ENCODE measurements at regions not wholly inside any gene's neighbourhood (a gene's known extent, or its start where the extent isn't known, plus 50 kb on each side); places are given as distances from the start of the nearest gene placed in this dataset.

DNA sequence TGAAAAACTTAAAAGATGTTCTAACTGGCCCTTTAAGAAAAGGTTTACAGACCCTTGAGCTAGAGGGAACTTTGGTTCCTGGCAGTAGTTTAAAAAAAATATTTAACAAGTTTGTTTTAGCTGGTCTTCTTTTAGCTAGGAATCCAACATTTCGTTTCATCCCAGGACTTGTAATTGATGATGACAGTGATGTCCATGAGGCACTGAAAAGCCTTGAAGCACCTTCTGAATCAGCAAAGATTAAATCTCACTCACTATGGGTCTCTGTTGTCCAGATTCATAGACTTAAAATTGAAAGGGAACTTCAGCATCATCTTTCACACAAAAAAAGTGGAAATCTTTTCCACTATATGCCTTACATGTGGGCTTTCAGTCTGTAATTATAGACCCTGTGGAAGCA lies 102.9 kb upstream of the ETAA1 start:
- Histone ChIP-seq H4K5ac (ENCODE audit: low read depth, low read length) (no peak overlapping the region), H3K56ac (ENCODE audit: extremely low read depth, insufficient read depth, low read length) (no peak overlapping the region), H3K36me3 (ENCODE audit: control insufficient read depth, insufficient read depth, low read length) (no peaks in the 10 kb centered on the region), H2BK15ac (ENCODE audit: low read depth, low read length) (peak overlapping the region; percentile 79; the same call in 2 of the 3 replicates), H4K91ac (ENCODE audit: insufficient read depth, low read depth, low read length) (peak overlapping the region; percentile 25; the same call in 1 of the 2 replicates), H3K4me1 (ENCODE audit: control insufficient read depth, insufficient read depth, low read length) (peaks cover 15% of the 10 kb centered on the region), H2BK5ac (ENCODE audit: low read depth, low read length, poor library complexity, severe bottlenecking) (peak overlapping the region; percentile 3), H4K8ac (ENCODE audit: low read depth in 2 of 2, low read length in 2 of 2) (peak overlapping the region; percentile 24 to 26; a peak in 1 of 4 replicates), H2AK9ac (replicated peaks; ENCODE audit: low read depth, low read length, poor library complexity) (no peak overlapping the region), H2BK120ac (ENCODE audit: low read depth, low read length) (peak overlapping the region; percentile 74), H3K27me3 (ENCODE audit: control insufficient read depth, insufficient read depth, low read length) (no peaks in the 10 kb centered on the region), H3K23ac (ENCODE audit: low read depth, low read length) (peak overlapping the region; percentile 48; the same call in 1 of the 2 replicates), H3K4me2 (ENCODE audit: low read depth, low read length) (no peak overlapping the region), H3K79me1 (ENCODE audit: low read depth in 1 of 2, low read length in 2 of 2) (no peaks in the 10 kb centered on the region; a peak in 1 of 4 replicates), H3K4me3 (ENCODE audit: insufficient read depth, low read depth, low read length) (no peak overlapping the region), H3K14ac (replicated peaks; ENCODE audit: low read depth, low read length) (0 out of 2 replicates have a peak overlapping the region, but pooled peaks have one; percentile 27), H2BK20ac (ENCODE audit: low read depth, low read length) (peak overlapping the region; percentile 33; the same call in 1 of the 2 replicates), H3K9ac (ENCODE audit: low read depth, low read length) (no peak overlapping the region), H4K20me1 (ENCODE audit: insufficient read depth, low read length) (no peaks in the 10 kb centered on the region), H3K9me1 (ENCODE audit: insufficient read depth, low read length) (peaks cover 9% of the 10 kb centered on the region; the same call in 1 of the 2 replicates), H2AFZ (replicated peaks; ENCODE audit: low read length, poor library complexity) (no peak overlapping the region), H3K4ac (ENCODE audit: low read depth, low read length) (peak overlapping the region; percentile 54; the same call in 1 of the 2 replicates), H3K9me3 (ENCODE audit: control insufficient read depth, insufficient read depth, low read length) (no peaks in the 10 kb centered on the region), H2AK5ac (ENCODE audit: low read depth, low read length) (peak overlapping the region; percentile 56), H3K18ac (ENCODE audit: low read depth, low read length) (peak overlapping the region; percentile 17; the same call in 1 of the 2 replicates), H3K27ac (ENCODE audit: insufficient read depth, low read length) (no peak overlapping the region)
- ATAC-seq (ENCODE audit: low read depth) (no peak), DNase-seq (no peak)
- TF ChIP-seq RFX5 (IDR thresholded peaks at IDR 0.05; ENCODE audit: low read depth, low read length) (no peak), BHLHE40 (IDR thresholded peaks at IDR 0.05; ENCODE audit: low read depth, low read length) (no peak), NFE2L2 (IDR thresholded peaks at IDR 0.05; ENCODE audit: low read depth, low read length) (no peak), MAZ (IDR thresholded peaks at IDR 0.05; ENCODE audit: borderline replicate concordance, low read depth, low read length) (no peak), CHD1 (IDR thresholded peaks at IDR 0.05; ENCODE audit: low read depth, low read length) (no peak), MXI1 (IDR thresholded peaks at IDR 0.05; ENCODE audit: borderline replicate concordance, low read depth, low read length) (no peak), POLR2A (IDR thresholded peaks at IDR 0.05; ENCODE audit: low read depth, low read length) (no peak), FOS (IDR thresholded peaks at IDR 0.05; ENCODE audit: low read depth, low read length) (no peak), MAFK (IDR thresholded peaks at IDR 0.05; ENCODE audit: low read depth, low read length) (no peak), SMC3 (IDR thresholded peaks at IDR 0.05; ENCODE audit: low read depth, low read length) (no peak), RAD21 (IDR thresholded peaks at IDR 0.05; ENCODE audit: low read length) (no peak), CTCF (conservative IDR thresholded peaks at IDR 0.05; ENCODE audit: low read depth, low read length) (no peak), CEBPB (IDR thresholded peaks at IDR 0.05; ENCODE audit: low read depth, low read length) (no peak), RCOR1 (IDR thresholded peaks at IDR 0.05; ENCODE audit: insufficient replicate concordance, low read length) (no peak)
- TF ChIP-seq, protein P1, sequence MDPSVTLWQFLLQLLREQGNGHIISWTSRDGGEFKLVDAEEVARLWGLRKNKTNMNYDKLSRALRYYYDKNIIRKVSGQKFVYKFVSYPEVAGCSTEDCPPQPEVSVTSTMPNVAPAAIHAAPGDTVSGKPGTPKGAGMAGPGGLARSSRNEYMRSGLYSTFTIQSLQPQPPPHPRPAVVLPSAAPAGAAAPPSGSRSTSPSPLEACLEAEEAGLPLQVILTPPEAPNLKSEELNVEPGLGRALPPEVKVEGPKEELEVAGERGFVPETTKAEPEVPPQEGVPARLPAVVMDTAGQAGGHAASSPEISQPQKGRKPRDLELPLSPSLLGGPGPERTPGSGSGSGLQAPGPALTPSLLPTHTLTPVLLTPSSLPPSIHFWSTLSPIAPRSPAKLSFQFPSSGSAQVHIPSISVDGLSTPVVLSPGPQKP (IDR thresholded peaks at IDR 0.05; ENCODE audit: borderline replicate concordance, low read depth, low read length): no peak
- TF ChIP-seq, protein P2, sequence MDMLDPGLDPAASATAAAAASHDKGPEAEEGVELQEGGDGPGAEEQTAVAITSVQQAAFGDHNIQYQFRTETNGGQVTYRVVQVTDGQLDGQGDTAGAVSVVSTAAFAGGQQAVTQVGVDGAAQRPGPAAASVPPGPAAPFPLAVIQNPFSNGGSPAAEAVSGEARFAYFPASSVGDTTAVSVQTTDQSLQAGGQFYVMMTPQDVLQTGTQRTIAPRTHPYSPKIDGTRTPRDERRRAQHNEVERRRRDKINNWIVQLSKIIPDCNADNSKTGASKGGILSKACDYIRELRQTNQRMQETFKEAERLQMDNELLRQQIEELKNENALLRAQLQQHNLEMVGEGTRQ (IDR thresholded peaks at IDR 0.05; ENCODE audit: low read depth, low read length): no peak
- in situ Hi-C loops (cut with MboI; ENCODE audit: low sequenced_read_pairs): no loop called here
- ChIA-PET CTCF (interaction anchor here (0.7 kb wide), 1 partner anchor 702 kb away, joined by 4 read pairs; no protein-coding TSS in a partner anchor), POLR2A (ENCODE audit: unreplicated experiment) (interaction anchor here (0.6 kb wide), 1 partner anchor 169 kb away, joined by 3 read pairs; no protein-coding TSS in a partner anchor)
- intact Hi-C loops (cut with micrococcal nuclease): loop anchor here (2.0 kb wide), 1 partner anchor 15 kb away; no protein-coding TSS in a partner anchor
- WGBS, 2 experiments (ENCODE audit: extremely low coverage in 2 of 2, insufficient read length in 1 of 2): no CpG with 5 or more reads among the region's 1 CpG
- dilution Hi-C loops (cut with HindIII; ENCODE audit: low sequenced_read_pairs, unreplicated experiment): no loop called here
- no TSS peak for BruUV-seq (replicated peaks)

Data from IMR-90 (cell line).